EH (cell line): ENCODE measurements at regions not wholly inside any gene's neighbourhood (a gene's known extent, or its start where the extent isn't known, plus 50 kb on each side); places are given as distances from the start of the nearest gene placed in this dataset.
"Not testable (repeated sequence)": the region's sequence is repeated elsewhere in the genome, so short reads cannot be mapped to it uniquely, and the experiment has no call there.

Source experiments
- DNase-seq: peaks from one replicate; pipeline ENCODE4 v3.0.0-alpha.2; 2015; ENCODE audit warnings: low read depth

- DNase-seq, result no peak
Measured at GRCh38 chr2:118791483-118791882, 56.0 kb downstream of the EN1 start.

DNA sequence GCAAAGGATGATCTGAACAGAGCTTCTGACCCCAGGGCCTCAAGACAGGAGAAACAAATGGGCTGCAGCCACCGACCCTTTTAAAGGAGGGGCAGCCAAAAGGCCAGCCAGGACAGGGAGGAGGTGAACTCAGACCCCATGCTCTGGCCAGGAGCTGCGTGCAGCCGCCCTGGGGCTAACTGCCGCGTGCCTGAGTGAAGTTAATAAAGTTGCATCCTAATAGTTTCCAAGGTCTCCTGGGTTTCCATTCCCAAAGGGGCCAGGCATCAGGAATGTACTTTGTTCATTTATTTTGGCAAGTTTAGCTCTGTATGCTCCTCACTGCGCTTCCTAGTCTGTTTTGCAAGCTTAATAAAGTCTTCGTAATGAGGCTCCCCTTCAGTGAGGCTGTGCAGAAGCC lies 60.7 kb downstream of the EN1 start:
- DNase-seq, result no peak

DNA sequence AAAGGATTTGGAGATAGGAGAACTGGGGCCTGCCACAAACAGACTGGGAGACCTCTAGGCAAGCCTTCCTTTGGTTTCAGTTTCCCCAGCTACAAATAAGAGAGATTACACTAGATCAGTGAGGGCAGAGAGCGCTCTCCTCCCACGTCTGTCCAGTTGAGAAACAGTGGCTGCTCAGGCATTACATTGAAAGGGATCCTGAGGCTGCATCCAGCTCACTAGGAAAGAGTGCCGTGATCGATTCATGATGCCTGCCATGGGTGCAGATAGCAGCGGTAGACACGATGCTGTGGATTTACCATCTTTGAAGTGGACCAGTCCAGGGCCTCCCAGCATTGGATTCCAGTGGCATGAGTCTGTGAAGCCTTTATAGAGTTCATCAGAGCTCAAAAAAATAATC lies 62.6 kb downstream of the EN1 start:
- no peak for DNase-seq

DNA sequence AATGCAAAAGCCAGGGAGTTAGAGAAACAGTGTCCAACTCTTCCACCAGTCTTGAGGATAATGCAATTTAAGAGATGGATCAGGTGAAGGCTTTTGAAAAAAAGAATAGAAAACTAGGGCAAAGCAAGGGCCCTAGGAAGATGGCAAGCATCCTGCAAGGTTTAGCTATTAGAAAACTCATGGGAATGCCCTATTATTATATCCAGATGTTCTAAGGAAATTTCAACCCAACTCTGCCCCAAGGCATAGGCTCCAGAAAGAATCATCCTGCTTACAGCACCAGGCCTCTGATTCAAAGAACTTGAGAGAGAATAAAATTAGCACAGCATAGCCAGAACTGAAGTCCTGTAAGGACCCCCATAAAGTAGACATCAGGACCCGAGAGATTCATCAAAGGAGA lies 68.1 kb downstream of the EN1 start:
- DNase-seq, result no peak

DNA sequence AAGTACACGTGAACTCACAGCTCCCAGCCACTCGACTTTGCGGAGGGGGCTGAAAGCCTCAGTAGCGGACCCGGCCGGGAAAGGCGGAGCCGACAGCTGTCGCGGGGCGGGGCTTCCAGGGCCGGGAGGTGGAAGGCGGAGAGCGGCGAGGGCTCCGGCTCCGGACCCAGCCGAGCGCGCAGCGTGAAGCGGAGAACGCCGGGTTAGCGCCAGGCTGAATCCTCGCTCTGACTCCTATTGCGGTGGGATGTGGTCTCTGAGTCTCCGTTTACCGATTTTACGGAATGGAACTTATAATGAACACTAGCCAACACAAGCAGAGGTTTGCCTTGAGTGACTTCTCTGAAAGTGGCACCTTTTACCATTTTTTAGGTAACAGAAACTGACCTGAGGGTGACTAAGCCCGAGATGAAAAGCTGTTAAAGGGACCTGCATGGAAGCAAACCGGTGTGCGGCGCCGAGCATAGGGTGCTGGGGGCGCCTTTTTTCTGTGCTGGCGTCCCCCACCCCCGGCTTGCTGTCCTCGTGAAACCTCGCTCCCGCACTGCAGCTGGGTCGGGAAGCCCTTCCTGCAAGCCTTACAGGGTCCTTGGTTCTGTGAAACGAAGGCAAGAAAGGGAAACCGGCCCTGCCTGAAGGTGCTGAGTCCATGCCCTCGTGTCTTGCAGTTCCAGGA lies 72.9 kb downstream of the EN1 start:
- peak; percentile 35 for DNase-seq

GRCh38 chr2:118773826-118774225 lies 73.6 kb downstream of the EN1 start:
- DNase-seq, result no peak

- DNase-seq, result no peak
Measured at GRCh38 chr2:118772487-118773200, 74.8 kb downstream of the EN1 start.

DNA sequence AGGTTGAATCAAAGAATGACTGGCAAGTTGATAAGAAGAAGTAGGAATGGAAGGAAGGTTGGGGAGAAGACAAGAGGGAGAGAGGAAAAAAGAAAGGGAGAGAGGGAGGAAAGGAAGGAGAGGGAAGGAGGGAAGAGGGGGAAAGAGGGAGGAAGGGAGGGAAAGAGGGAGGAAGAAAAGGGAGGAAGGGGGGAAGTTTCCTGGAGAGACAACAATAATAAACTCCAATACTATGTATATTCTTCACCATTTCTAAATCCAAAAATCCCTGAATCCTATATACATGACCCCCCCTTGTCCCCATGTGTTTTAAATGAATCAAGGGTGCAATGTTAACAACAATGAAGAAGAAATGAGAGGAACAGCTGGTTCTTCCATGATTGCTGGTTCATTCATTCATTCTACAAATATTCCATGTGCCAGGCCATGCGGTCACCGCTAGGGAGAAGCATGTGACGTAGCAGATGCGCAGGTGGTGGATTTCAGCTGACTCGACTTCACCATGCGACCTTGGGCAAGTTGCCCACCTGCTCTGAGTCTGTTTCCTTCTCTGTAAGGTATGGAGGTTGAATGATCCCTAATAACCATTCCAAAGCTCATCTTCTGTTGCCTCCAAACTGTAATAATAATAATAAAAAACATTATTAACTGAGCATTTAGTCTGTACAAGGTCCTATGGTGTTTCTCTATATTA lies 77.6 kb downstream of the EN1 start:
- DNase-seq, result no peak

- no peak for DNase-seq
Measured at GRCh38 chr2:118766871-118767270, 80.6 kb downstream of the EN1 start.

- no peak for DNase-seq
Measured at GRCh38 chr2:118764855-118765254, 82.6 kb downstream of the EN1 start.

- peak; percentile 17 for DNase-seq
Measured at GRCh38 chr2:118763797-118764196, 83.7 kb downstream of the EN1 start.

DNA sequence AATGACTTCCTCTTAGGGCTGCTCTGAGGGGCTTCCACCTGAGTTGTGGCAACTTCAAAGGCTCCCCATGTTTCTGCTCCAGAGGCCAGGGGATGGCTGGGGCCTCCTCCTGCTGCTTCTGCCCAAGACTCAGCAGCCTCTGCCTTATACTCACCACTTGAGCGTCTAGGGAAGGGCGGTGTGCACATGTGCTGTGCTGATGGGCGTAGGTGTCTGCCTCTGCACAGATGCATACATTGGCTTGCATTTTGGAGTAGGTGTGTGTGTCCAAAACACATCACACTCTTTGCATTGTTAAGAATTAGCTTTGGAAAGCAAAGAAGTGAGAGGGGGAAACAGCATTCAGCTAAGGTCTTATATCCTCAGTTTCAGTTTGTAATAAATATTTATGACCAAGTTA lies 85.2 kb downstream of the EN1 start:
- DNase-seq, result no peak

DNA sequence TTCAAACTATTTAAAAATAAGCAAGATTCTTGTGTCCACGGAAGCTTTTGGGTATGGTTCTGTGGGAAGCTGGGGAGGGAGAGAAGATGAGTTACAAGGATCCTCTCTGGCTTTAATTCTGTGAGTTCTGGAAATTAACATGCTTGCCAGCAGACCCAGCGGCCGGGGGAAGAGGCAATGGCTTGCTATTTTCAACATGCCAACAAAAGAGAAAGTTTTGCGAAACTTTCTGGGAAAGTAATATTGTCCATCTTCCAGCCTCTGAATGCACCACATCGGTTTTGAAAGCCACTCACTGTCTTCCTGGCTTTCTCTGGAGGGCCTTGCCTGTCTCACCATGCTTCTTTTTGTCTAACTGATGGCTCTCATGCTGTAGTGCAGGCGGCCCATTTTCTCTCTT lies 85.7 kb downstream of the EN1 start:
- DNase-seq, result no peak

- no peak for DNase-seq
Measured at GRCh38 chr2:118755901-118756300, 91.5 kb downstream of the EN1 start.

DNA sequence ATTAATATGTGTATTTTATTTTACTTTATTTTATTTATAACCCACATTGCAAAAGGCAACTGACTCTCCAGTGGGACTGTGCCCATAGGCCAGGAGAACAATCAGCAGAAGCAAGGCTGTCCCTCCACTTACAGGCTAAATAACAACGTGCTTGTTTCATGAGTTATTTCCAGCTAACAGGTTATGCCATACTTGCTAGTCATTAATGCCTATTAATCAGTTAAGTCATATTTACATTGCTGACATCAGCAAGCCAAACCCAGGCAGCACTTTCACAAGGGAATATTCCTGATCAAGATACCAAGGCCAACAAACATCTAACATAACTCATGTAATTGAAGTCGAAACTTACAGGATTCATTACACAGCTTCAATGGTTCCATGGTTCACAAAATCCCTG lies 92.1 kb downstream of the EN1 start:
- DNase-seq, result no peak

DNA sequence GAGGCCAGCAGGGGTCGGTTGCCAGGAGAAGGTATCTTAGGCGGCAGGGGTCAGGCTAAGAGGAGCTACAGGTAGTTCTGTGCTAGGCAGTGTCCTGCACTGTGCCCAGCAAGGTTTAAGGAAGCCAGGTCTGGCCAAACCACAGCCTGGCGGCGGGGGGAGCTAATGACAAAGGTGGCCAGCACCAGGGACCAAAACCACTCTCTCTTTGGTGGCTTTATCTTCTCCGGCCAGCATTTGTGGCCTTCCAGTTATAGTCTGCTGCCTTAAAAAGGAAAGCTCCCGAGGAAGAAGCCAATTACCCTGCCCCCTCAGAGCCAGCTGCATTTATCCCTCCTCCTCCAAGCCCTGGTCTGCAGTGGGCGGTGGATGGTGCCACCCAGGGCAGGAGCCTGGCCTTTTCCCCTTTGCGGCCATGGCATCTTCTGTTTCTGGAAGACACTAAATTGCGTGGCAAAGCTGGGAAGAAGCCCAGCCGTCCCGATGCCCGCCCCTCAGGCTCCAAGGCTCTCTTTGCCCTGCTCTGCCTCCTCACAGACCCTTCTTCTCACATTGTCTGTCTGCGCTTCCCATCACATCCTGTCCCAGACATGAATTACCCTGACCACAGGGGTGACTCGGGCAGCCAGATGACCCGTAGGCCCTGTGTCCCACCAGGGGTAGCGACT lies 94.6 kb downstream of the EN1 start:
- DNase-seq, result no peak

DNA sequence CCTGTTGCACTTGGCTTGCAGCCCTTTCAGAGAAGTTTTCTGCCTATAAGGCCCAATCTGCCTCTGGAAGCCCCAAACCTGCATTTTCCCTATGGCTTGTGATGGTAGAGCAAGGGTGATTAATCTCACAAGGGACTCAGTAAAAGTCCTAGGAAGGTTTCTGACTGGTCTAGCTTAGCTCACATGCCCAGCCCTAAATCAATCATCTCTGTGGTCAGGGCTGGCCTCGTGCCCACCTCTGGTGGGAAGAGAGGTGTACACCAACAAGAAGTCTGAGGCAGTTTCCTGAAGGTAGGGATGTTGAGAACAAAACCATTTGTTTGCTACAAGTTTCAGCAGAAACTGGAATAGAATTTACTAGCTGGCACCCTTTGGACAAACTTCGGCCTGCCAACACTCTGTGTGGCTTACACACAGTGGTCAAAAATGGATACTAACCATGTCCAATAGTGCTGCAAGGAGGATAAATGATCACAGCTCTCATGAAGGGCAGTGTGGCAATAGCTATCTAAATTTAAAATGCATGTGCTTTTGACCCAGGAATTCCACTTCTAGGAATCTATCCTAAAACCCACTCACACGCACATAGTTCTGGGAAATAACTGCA lies 96.4 kb downstream of the EN1 start:
- DNase-seq, result no peak

- DNase-seq, result no peak
Measured at GRCh38 chr2:118748245-118748885, 99.1 kb downstream of the EN1 start.

GRCh38 chr2:118747637-118748036 lies 99.8 kb downstream of the EN1 start:
- DNase-seq, result no peak

DNA sequence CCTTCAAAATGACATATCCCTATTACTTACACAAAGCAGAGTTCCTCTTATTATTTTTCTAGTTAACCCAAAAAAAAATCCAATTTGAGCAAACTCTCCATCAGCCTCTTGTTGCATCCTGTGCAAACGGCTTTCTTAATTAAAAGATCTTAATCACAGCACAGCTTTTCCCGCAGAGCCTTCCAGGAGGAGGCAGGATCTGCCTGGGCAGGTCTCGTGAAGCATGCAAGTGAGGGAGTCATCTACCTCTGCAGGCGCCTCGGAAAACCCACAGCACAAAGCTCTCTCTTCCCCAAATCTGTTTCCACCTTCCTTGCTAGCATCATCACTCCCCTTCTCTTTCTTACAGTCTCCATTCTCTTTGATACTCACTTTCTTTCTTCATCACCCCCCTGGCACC lies 100.4 kb downstream of the EN1 start:
- DNase-seq, result no peak

DNA sequence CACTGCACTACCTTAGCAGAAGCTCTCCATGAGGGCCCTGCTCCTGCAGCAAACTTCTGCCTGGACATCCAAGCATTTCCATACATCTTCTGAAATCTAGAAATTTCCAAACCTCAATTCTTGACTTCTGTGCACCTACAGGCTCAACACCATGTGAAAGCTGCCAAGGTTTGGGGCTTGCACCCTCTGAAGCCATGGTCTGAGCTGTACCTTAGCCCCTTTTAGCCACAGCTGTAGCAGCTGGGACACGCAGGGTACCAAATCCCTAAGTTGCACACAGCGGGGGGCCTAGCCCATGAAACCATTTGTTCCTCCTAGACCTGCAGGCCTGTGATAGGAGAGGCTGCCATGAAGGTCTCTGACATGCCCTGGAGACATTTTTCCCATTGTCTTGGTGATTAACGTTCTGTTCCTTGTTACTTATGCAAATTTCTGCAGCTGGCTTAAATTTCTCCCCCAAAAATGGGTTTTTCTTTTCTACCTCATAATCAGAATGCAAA lies 102.7 kb downstream of the EN1 start:
- DNase-seq, result not testable (repeated sequence)
